ENCODE measurements at regions not wholly inside any gene's neighbourhood (a gene's known extent, or its start where the extent isn't known, plus 50 kb on each side); places are given as distances from the start of the nearest gene placed in this dataset.
A peak's percentile ranks its signal among the peaks of the same experiment; 100 is the strongest.
"Not testable (repeated sequence)": the region's sequence is repeated elsewhere in the genome, so short reads cannot be mapped to it uniquely, and the experiment has no call there.

DNA sequence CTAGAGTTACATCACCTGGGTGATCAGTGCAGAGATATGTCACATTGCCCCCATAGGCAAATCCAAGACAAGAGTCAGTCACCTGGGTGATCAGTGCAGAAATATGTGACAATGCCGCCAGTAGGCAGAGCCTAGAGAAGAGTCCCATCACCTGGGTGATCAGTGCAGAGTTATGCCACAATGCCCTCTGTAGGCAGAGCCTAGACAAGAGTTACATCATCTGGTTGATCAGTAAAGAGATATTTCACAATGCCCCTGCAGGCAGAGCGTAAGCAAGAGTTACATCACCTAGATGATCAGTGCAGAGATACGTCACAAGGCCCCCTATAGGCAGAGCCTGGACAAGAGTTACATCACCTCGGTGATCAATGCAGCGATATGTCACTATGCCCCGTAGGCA lies 63.3 kb upstream of the FRG2B start:
- FAIRE-seq; H3K36me3 ChIP-seq; H3K27me3 ChIP-seq; ATAC-seq; DNase-seq; intact Hi-C loops (cut with DNase I); H3K27ac ChIP-seq; H3K4me3 ChIP-seq; H3K4me1 ChIP-seq; H3K9me3 ChIP-seq: not testable (repeated sequence)
- WGBS, 2 donors: 56 to 64% methylated on average over 5 of the region's 6 CpGs

DNA sequence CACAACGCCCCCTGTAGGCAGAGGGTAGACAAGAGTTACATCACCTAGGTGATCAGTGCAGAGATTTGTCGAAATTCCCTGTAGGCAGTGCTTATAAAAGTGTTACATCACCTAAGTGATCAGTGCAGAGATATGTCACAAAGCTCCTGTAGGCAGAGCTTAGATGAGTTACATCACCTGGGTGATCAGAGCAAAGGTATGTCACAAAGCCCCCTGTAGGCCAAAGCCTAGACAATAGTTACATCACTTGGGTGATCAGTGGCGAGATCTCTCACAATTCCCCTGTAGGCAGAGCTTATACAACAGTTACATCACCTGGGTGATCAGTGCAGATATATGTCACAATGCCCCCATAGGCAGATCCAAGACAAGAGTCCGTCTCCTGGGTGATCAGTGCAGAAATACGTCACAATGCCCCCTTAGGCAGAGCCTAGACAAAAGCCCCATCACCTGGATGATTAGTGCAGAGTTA lies 61.9 kb upstream of the FRG2B start:
- H3K27me3 ChIP-seq; H3K4me3 ChIP-seq; DNase-seq; H3K36me3 ChIP-seq; H3K4me1 ChIP-seq; H3K27ac ChIP-seq; intact Hi-C loops (cut with DNase I); FAIRE-seq; H3K9me3 ChIP-seq: not testable (repeated sequence)
- peak; percentile 32 to 64 (median 54) for ATAC-seq
- 17% methylated on average over 1 of the region's 5 CpGs; no CpG with 5 or more reads in 1 of the 2 donors for WGBS, 2 donors

DNA sequence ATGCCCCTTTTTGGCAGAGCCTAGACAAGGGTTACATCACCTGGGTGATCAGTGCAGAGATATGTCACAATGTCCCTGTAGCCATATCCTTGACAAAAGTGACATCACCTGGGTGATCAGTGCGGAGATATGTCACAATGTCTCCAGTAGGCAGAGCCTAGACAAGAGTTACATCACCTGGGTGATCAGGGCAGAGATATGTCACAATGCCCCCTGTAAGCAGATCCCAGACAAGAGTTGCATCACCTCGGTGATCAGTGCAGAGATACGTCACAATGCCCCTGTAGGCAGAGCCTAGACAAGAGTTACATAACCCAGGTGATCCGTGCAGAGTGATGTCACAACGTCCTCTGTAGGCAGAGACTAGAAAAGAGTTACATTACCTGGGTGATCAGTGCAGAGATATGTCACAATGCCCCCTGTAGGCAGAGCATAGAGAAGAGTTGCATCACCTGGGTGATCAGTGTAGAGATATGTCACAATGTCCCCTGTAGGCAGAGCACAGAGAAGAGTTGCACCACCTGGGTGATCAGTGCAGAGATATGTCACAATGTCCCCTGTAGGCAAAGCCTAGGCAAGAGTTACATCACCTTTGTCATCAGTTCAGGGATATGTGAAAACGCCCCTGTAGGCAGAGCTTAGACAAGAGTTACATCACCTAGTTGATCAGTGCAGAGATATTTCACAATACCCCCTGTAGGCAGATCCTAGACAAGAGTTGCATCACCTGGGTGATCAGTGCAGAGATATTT lies 61.3 kb upstream of the FRG2B start:
- H3K4me3 ChIP-seq; H3K36me3 ChIP-seq; H3K9me3 ChIP-seq; FAIRE-seq; H3K27ac ChIP-seq; DNase-seq; intact Hi-C loops (cut with DNase I); H3K4me1 ChIP-seq; H3K27me3 ChIP-seq: not testable (repeated sequence)
- WGBS, 2 donors: 24 to 43% methylated on average over 2 to 4 of the region's 6 CpGs
- ATAC-seq: peak; percentile 28 to 75 (median 57)

DNA sequence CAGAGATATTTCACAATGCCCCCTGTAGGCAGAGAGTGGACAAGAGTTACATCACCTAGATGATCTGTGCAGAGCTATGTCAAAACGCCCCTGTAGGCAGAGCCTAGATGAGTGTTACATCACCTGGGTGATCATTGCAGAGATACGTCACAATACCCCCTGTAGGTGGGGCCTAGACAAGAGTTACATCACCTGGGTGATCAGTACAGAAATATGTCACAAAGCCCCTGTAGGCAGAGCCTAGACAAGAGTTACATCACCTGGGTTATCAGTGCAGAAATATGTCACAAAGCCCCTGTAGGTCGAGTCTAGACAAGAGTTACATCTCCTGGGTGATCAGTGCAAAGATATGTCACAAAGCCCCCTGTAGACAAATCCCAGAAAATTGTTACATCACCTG lies 60.4 kb upstream of the FRG2B start:
- H3K36me3 ChIP-seq; H3K27me3 ChIP-seq; intact Hi-C loops (cut with DNase I); H3K4me3 ChIP-seq; H3K9me3 ChIP-seq; DNase-seq; H3K4me1 ChIP-seq; FAIRE-seq; H3K27ac ChIP-seq: not testable (repeated sequence)
- ATAC-seq: peak in 3 of 4 donors; percentile 16 to 73 (median 46)
- no CpG with 5 or more reads among the region's 3 CpGs for WGBS, 2 donors
